DOHH2 (cell line): ENCODE measurements at regions not wholly inside any gene's neighbourhood (a gene's known extent, or its start where the extent isn't known, plus 50 kb on each side); places are given as distances from the start of the nearest gene placed in this dataset.

Experiments
- EZH2phosphoT487 ChIP-seq: fragments of 200-600 bp; sonication (generic); IDR thresholded peaks from 2 replicates; pipeline ENCODE4 v1.6.1; 2017; ENCODE audit warnings: borderline replicate concordance, mild to moderate bottlenecking, antibody characterized with exemption, low read length, moderate library complexity, mixed read lengths
- TF ChIP-seq, protein P1 (sequence below): fragments of 200-600 bp; sonication (generic); IDR thresholded peaks from one replicate; pipeline ENCODE4 v1.5.1; 2014; ENCODE audit warnings: antibody characterized with exemption, mild to moderate bottlenecking, low read depth, low read length; ENCODE audit not compliant: poor library complexity, severe bottlenecking

- TF ChIP-seq, protein P1, sequence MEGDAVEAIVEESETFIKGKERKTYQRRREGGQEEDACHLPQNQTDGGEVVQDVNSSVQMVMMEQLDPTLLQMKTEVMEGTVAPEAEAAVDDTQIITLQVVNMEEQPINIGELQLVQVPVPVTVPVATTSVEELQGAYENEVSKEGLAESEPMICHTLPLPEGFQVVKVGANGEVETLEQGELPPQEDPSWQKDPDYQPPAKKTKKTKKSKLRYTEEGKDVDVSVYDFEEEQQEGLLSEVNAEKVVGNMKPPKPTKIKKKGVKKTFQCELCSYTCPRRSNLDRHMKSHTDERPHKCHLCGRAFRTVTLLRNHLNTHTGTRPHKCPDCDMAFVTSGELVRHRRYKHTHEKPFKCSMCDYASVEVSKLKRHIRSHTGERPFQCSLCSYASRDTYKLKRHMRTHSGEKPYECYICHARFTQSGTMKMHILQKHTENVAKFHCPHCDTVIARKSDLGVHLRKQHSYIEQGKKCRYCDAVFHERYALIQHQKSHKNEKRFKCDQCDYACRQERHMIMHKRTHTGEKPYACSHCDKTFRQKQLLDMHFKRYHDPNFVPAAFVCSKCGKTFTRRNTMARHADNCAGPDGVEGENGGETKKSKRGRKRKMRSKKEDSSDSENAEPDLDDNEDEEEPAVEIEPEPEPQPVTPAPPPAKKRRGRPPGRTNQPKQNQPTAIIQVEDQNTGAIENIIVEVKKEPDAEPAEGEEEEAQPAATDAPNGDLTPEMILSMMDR = no peak
- no peak for TF ChIP-seq EZH2phosphoT487
Observed at GRCh38 chr4:79184476-79184875, 141.4 kb downstream of the NAA11 start.
